Mesendoderm (in vitro differentiated cells): ENCODE measurements at regions not wholly inside any gene's neighbourhood (a gene's known extent, or its start where the extent isn't known, plus 50 kb on each side); places are given as distances from the start of the nearest gene placed in this dataset.
A peak's percentile ranks its signal among the peaks of the same experiment; 100 is the strongest.

Experiments
- DNase-seq: peaks from one replicate; pipeline ENCODE4 v3.0.0; 2013
- H2AK5ac ChIP-seq: 2 replicates; pipeline ENCODE4 v1.6.1; 2013; ENCODE audit warnings: low read length, inconsistent platforms
- H2BK120ac ChIP-seq: 2 replicates; pipeline ENCODE4 v1.6.1; 2013; ENCODE audit warnings: low read depth, mild to moderate bottlenecking, low read length, moderate library complexity, mixed read lengths
- H2BK15ac ChIP-seq: replicated peaks from 2 replicates; pipeline ENCODE4 v1.6.1; 2013; ENCODE audit warnings: low read depth, mild to moderate bottlenecking, moderate library complexity
- H2BK5ac ChIP-seq: 2 replicates; pipeline ENCODE4 v1.6.1; 2013; ENCODE audit warnings: low read length, inconsistent platforms
- H3K18ac ChIP-seq: 2 replicates; pipeline ENCODE4 v1.6.1; 2013; ENCODE audit warnings: mild to moderate bottlenecking, low read length, mixed read lengths
- H3K23ac ChIP-seq: one replicate; pipeline ENCODE4 v1.6.1; 2013; ENCODE audit warnings: low read length
- H3K27ac ChIP-seq: 2 replicates; pipeline ENCODE4 v1.5.1; 2013; ENCODE audit warnings: low read depth, mild to moderate bottlenecking, inconsistent platforms, low read length, moderate library complexity
- H3K27me3 ChIP-seq: 2 replicates; pipeline ENCODE4 v1.6.1; 2013; ENCODE audit warnings: low read length, control low read depth, mild to moderate bottlenecking, inconsistent platforms; ENCODE audit not compliant: insufficient read depth, poor library complexity
- H3K36me3 ChIP-seq: 2 replicates; pipeline ENCODE4 v1.6.1; 2013; ENCODE audit warnings: low read length, inconsistent platforms; ENCODE audit not compliant: control insufficient read depth, insufficient read depth
- H3K4ac ChIP-seq: one replicate; pipeline ENCODE4 v1.6.1; 2013; ENCODE audit warnings: low read depth, mild to moderate bottlenecking, low read length, moderate library complexity
- H3K4me1 ChIP-seq: 2 replicates; pipeline ENCODE4 v1.6.1; 2013; ENCODE audit warnings: low read depth, low read length, inconsistent platforms; ENCODE audit not compliant: control insufficient read depth
- H3K4me2 ChIP-seq: 2 replicates; pipeline ENCODE4 v1.6.1; 2013; ENCODE audit warnings: low read length
- H3K4me3 ChIP-seq: 2 replicates; pipeline ENCODE4 v1.5.1; 2013; ENCODE audit warnings: mild to moderate bottlenecking, low read length
- H3K56ac ChIP-seq: one replicate; pipeline ENCODE4 v1.6.1; 2013; ENCODE audit warnings: low read length
- H3K79me1 ChIP-seq: 2 replicates; pipeline ENCODE4 v1.6.1; 2013; ENCODE audit warnings: low read length, inconsistent platforms
- H3K79me2 ChIP-seq: 2 replicates; pipeline ENCODE4 v1.6.1; 2013; ENCODE audit warnings: mild to moderate bottlenecking, low read length; ENCODE audit not compliant: control insufficient read depth, insufficient read depth
- H3K9ac ChIP-seq: 2 replicates; pipeline ENCODE4 v1.6.1; 2013; ENCODE audit warnings: low read length, inconsistent platforms
- H4K5ac ChIP-seq: one replicate; pipeline ENCODE4 v1.6.1; 2013; ENCODE audit warnings: low read length
- H4K8ac ChIP-seq: one replicate; pipeline ENCODE4 v1.6.1; 2013; ENCODE audit warnings: low read depth, mild to moderate bottlenecking, control low read depth, low read length, moderate library complexity
- WGBS: extraction: QIAGEN DNeasy Blood & Tissue Kit; methylation state at CpG from one replicate; pipeline ENCODE4 v1.1.7; 2013; ENCODE audit warnings: low lambda C conversion rate, missing lambda C conversion rate; ENCODE audit not compliant: insufficient coverage; ENCODE audit errors: extremely low coverage; 5-methylcytosine and 5-hydroxymethylcytosine counted together

DNA sequence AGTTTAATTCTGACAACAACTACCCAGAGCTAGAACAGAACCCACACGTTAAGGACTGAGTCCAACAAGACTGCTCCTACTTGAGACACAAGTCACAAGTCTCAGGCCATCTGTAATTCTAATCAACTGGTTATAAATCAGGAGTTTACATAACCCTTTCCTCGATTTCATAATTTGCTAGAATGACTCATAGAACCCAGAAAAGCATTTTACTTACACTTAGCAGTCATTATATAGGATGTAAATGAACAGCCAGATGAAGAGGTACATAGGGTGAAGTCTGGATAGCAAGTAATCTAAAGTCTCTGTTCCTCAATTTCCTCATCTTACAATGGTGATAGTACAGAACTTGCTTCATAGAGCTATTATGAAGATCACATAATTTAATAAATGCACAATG, 1018.2 kb downstream of the DIPK2A start:
- no peak for DNase-seq
- H3K56ac ChIP-seq = no peak overlapping the region
- no peak overlapping the region for H2BK15ac ChIP-seq
- H4K5ac ChIP-seq = no peak overlapping the region
- no peak overlapping the region for H3K4me2 ChIP-seq
- H3K9ac ChIP-seq = no peak overlapping the region
- no peak overlapping the region for H3K27ac ChIP-seq
- no peaks in the 10 kb centered on the region for H3K4me1 ChIP-seq
- no peak overlapping the region for H2BK5ac ChIP-seq
- no peaks in the 10 kb centered on the region for H3K79me1 ChIP-seq
- no peaks in the 10 kb centered on the region for H3K27me3 ChIP-seq
- H3K23ac ChIP-seq = no peak overlapping the region
- no peaks in the 10 kb centered on the region for H3K79me2 ChIP-seq
- no peak overlapping the region for H4K8ac ChIP-seq
- no CpG with 5 or more reads among the region's 2 CpGs for WGBS
- H2BK120ac ChIP-seq = no peak overlapping the region
- no peak overlapping the region for H2AK5ac ChIP-seq
- no peak overlapping the region for H3K18ac ChIP-seq
- H3K36me3 ChIP-seq = no peaks in the 10 kb centered on the region
- no peak overlapping the region for H3K4ac ChIP-seq
- no peak overlapping the region for H3K4me3 ChIP-seq

DNA sequence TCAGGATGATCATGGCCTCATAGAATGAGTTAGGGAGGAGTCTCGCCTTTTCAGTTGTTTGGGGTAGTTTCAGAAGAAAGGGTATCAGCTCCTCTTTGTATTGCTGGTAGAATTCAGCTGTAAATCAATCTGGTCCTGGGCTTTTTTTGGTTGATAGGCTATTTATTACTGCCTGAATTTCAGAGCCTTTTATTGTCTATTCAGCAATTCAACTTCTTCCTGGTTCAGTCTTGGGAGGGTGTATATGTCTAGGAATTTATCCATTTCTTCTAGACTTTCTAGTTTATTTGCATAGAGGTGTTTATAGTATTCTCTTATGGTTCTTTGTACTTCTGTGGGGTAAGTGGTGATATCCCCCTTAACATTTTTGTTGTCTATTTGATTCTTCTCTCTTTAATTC, 1024.2 kb downstream of the DIPK2A start:
- H3K4me2 ChIP-seq = no peak overlapping the region
- H3K4me3 ChIP-seq = no peak overlapping the region
- no peak overlapping the region for H4K5ac ChIP-seq
- H2BK120ac ChIP-seq = no peak overlapping the region
- DNase-seq = no peak
- no peak overlapping the region for H3K18ac ChIP-seq
- no peak overlapping the region for H2AK5ac ChIP-seq
- H3K56ac ChIP-seq = no peak overlapping the region
- no peak overlapping the region for H3K4ac ChIP-seq
- H3K27me3 ChIP-seq = no peaks in the 10 kb centered on the region
- H3K27ac ChIP-seq = no peak overlapping the region
- H3K36me3 ChIP-seq = no peaks in the 10 kb centered on the region
- no peaks in the 10 kb centered on the region for H3K79me1 ChIP-seq
- H3K4me1 ChIP-seq = no peaks in the 10 kb centered on the region
- no peak overlapping the region for H3K9ac ChIP-seq
- no peak overlapping the region for H3K23ac ChIP-seq
- no CpG with 5 or more reads among the region's 1 CpG for WGBS
- no peaks in the 10 kb centered on the region for H3K79me2 ChIP-seq
- no peak overlapping the region for H4K8ac ChIP-seq
- no peak overlapping the region for H2BK15ac ChIP-seq
- H2BK5ac ChIP-seq = no peak overlapping the region

DNA sequence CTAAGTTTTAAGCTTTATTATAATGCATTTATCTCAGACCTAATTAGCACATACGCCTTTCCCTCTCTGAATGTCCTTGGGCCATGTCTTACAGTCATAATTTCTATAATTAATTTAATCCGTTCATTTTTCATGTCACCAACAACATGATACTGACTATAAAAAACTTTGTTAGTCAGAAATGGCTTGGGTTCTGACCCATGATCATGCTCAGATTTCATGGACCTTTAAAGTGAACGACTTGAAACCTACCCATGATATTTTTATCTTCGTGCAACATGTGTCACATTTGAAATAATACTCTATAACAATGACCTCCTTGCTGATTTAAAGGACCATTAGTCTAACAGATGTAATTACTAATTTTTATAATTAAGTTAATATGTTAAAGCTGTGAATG, 1033.8 kb downstream of the DIPK2A start:
- Histone ChIP-seq H3K56ac (no peak overlapping the region), H3K4ac (no peak overlapping the region), H3K18ac (no peak overlapping the region), H3K9ac (no peak overlapping the region), H3K27ac (no peak overlapping the region), H4K8ac (no peak overlapping the region), H2BK5ac (no peak overlapping the region), H2BK15ac (no peak overlapping the region), H3K79me2 (no peaks in the 10 kb centered on the region), H3K36me3 (no peaks in the 10 kb centered on the region), H3K4me3 (no peak overlapping the region), H3K4me1 (no peaks in the 10 kb centered on the region), H2AK5ac (no peak overlapping the region), H3K27me3 (no peaks in the 10 kb centered on the region), H3K4me2 (no peak overlapping the region), H2BK120ac (no peak overlapping the region), H4K5ac (no peak overlapping the region), H3K79me1 (no peaks in the 10 kb centered on the region), H3K23ac (no peak overlapping the region)
- no peak for DNase-seq
- no CpG with 5 or more reads among the region's 4 CpGs for WGBS

DNA sequence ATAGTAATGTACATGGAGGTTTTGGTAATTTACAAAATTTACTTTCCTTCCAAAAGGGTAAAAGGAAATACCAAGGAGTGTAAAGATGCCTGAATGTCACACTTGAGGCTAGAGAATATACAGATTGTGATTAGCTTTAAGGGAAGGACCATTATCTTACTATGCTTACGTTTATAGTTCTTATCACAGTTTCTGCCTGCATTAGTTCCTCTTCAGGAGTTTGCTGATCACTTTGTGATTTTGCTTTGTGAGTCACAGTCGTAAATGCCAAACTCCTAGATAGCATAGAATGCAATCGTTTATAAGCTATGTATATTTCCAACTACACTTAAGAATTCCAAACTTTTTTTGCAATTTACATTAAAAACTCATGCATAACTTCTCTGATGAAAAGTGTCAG, 1034.6 kb downstream of the DIPK2A start:
- Histone ChIP-seq H3K36me3 (no peaks in the 10 kb centered on the region), H3K4me2 (no peak overlapping the region), H3K23ac (no peak overlapping the region), H3K4ac (no peak overlapping the region), H2AK5ac (no peak overlapping the region), H3K9ac (no peak overlapping the region), H3K18ac (no peak overlapping the region), H3K27ac (no peak overlapping the region), H3K79me1 (no peaks in the 10 kb centered on the region), H2BK5ac (no peak overlapping the region), H2BK15ac (no peak overlapping the region), H3K4me3 (no peak overlapping the region), H3K27me3 (no peaks in the 10 kb centered on the region), H2BK120ac (no peak overlapping the region), H4K8ac (no peak overlapping the region), H4K5ac (no peak overlapping the region), H3K79me2 (no peaks in the 10 kb centered on the region), H3K56ac (no peak overlapping the region), H3K4me1 (no peaks in the 10 kb centered on the region)
- DNase-seq = peak; percentile 54
- WGBS = no CpG with 5 or more reads among the region's 3 CpGs

DNA sequence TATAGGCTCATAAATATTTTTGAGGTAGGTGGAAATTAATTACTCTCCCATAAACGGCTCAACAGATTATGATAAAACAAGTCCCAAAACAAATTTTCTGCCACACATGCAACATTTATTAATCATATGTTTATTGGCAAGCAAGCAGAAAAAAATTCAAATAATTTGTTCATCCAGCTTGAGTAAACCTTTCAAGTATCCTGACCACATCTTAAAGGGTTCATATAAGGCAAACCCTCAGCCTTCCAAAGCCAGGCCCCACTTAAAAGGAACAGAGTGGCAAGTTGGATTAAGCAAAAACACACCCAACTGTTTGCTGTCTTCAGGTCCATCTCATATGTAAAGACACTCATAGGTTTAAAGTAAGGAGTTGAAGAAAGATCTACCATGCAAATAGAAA, 1042.3 kb downstream of the DIPK2A start:
- no peak overlapping the region for H3K9ac ChIP-seq
- H2BK120ac ChIP-seq = no peak overlapping the region
- no peak overlapping the region for H3K23ac ChIP-seq
- no peak overlapping the region for H2AK5ac ChIP-seq
- no peak overlapping the region for H3K56ac ChIP-seq
- no peak overlapping the region for H3K18ac ChIP-seq
- H4K8ac ChIP-seq = no peak overlapping the region
- H2BK15ac ChIP-seq = no peak overlapping the region
- H3K27me3 ChIP-seq = no peaks in the 10 kb centered on the region
- H3K27ac ChIP-seq = no peak overlapping the region
- H3K79me2 ChIP-seq = no peaks in the 10 kb centered on the region
- H3K4ac ChIP-seq = no peak overlapping the region
- no peak overlapping the region for H2BK5ac ChIP-seq
- H3K4me2 ChIP-seq = no peak overlapping the region
- no peaks in the 10 kb centered on the region for H3K79me1 ChIP-seq
- WGBS = no CpG with 5 or more reads among the region's 1 CpG
- H4K5ac ChIP-seq = no peak overlapping the region
- H3K4me3 ChIP-seq = no peak overlapping the region
- DNase-seq = no peak
- no peaks in the 10 kb centered on the region for H3K36me3 ChIP-seq
- no peaks in the 10 kb centered on the region for H3K4me1 ChIP-seq

DNA sequence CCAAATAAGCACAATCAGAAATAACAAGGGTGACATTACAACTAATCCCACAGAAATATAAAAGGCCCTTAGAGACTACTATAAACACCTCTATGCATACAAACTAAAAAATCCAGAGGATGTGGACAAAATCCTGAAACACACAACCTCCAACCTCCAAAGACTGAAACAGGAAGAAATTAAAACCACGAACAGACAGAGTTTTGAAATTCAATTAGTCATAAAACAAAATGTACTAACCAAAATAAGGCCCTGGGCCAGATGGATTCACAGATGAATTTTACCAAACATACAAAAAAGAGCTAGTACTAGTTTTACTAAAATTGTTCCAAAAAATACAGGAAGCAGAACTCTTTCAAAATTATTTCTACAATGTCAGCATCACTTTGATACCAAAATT, 1043.6 kb downstream of the DIPK2A start:
- Histone ChIP-seq H3K36me3 (no peaks in the 10 kb centered on the region), H4K5ac (no peak overlapping the region), H3K79me1 (no peaks in the 10 kb centered on the region), H2BK15ac (no peak overlapping the region), H4K8ac (no peak overlapping the region), H3K56ac (no peak overlapping the region), H2BK120ac (no peak overlapping the region), H3K18ac (no peak overlapping the region), H3K4me2 (no peak overlapping the region), H2AK5ac (no peak overlapping the region), H3K23ac (no peak overlapping the region), H3K27me3 (no peaks in the 10 kb centered on the region), H2BK5ac (no peak overlapping the region), H3K79me2 (no peaks in the 10 kb centered on the region), H3K9ac (no peak overlapping the region), H3K4me3 (no peak overlapping the region), H3K4me1 (no peaks in the 10 kb centered on the region), H3K27ac (no peak overlapping the region), H3K4ac (no peak overlapping the region)
- WGBS = no CpG with 5 or more reads among the region's 1 CpG
- DNase-seq = no peak
